ENCODE measurements at regions not wholly inside any gene's neighbourhood (a gene's known extent, or its start where the extent isn't known, plus 50 kb on each side); places are given as distances from the start of the nearest gene placed in this dataset.
"Not testable (repeated sequence)": the region's sequence is repeated elsewhere in the genome, so short reads cannot be mapped to it uniquely, and the experiment has no call there.

DNA sequence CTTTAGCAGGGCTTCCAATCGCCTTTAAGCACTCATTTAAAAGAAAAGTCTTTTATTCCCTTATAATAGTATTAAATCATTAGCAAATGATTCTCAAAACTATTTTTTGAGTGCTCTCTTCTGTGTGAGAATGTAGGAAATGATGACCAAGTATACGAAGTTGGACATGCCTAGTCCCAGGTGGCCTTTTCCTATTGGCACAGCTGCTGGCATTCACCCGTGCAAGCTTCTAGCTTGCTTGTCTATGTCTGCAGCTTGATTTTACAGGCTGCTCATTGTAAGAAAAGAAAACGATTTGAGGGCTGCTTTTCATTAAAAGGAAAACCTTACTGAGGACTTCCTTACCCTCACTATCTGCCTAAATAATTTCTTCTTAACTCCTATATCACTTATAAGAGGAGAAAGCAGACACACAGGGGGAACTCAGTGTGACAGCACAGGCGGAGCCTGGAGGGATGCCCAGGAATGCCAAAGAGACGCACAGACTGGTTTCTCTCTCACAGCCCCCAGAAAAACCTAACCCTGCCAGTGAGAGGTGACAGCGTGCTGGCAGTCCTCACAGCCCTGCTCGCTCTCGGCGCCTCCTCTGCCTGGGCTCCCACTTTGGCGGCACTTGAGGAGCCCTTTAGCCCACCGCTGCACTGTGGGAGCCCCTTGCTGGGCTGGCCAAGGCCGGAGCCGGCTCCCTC lies 102.7 kb upstream of the ETV6 start:
- not testable (repeated sequence) for TF ChIP-seq CTCF, POLR2A (IDR thresholded peaks at IDR 0.05)

All from upper lobe of left lung (tissue), 4 donors.